Panc1 (cell line): ENCODE measurements at regions not wholly inside any gene's neighbourhood (a gene's known extent, or its start where the extent isn't known, plus 50 kb on each side); places are given as distances from the start of the nearest gene placed in this dataset.

ENCODE experiments used
- ATAC-seq: fragments of 200-7000 bp; cut with Tn5 transposase; 2 replicates; pipeline ENCODE4 v1.9.1; 2020; ENCODE audit warnings: mild to moderate bottlenecking, moderate library complexity
- BruUV-seq: library from RNA; stranded (reverse); fragments of 400-500 nt; replicated peaks from 2 replicates; lab custom pipeline; 2021; lab: Mats Ljungman, UMichigan
- CTCF ChIA-PET: fragments of 300-600 bp; sonication (Branson Sonifier 250); formaldehyde crosslinking; loops from one replicate; lab custom pipeline; 2022; ENCODE audit warnings: antibody characterized with exemption; lab: Charles Lee
- POLR2A ChIA-PET: fragments of 300-600 bp; sonication (Branson Sonifier 250); formaldehyde crosslinking; loops from one replicate; lab custom pipeline; 2022; ENCODE audit warnings: antibody characterized with exemption; lab: Charles Lee
- DNase-seq: peaks from one replicate; pipeline ENCODE4 v3.0.0-alpha.2; 2010; ENCODE audit warnings: low read depth, low spot score
- H3K27ac ChIP-seq: 2 replicates; pipeline ENCODE4 v1.5.1; 2011; ENCODE audit warnings: mild to moderate bottlenecking, low read length, inconsistent platforms
- H3K27me3 ChIP-seq: fragments of 200-500 bp; sonication (Bioruptor generic); 2 replicates; pipeline ENCODE4 v1.6.0; 2014; ENCODE audit warnings: low read length, inconsistent platforms; ENCODE audit not compliant: control insufficient read depth, insufficient read depth
- H3K36me3 ChIP-seq: fragments of 200-500 bp; sonication (Bioruptor generic); 2 replicates; pipeline ENCODE4 v1.5.1; 2014; ENCODE audit warnings: inconsistent platforms, mild to moderate bottlenecking, low read length, moderate library complexity; ENCODE audit not compliant: control insufficient read depth, insufficient read depth
- H3K4me1 ChIP-seq: 2 replicates; pipeline ENCODE4 v1.5.1; 2011; ENCODE audit warnings: inconsistent platforms, mild to moderate bottlenecking, low read length, moderate library complexity; ENCODE audit not compliant: control insufficient read depth, insufficient read depth
- H3K4me3 ChIP-seq, 2 experiments: 2 replicates each; pipeline ENCODE4 v1.5.1; 2011 to 2012; ENCODE audit warnings: low read depth in 2 of 2, low read length in 2 of 2, mild to moderate bottlenecking in 2 of 2, inconsistent platforms in 1 of 2, moderate library complexity in 1 of 2
- H3K9me3 ChIP-seq: fragments of 200-500 bp; sonication (Bioruptor generic); 2 replicates; pipeline ENCODE4 v1.5.1; 2014; ENCODE audit warnings: low read depth, mild to moderate bottlenecking, inconsistent platforms, low read length, moderate library complexity; ENCODE audit not compliant: control insufficient read depth, insufficient read depth
- CTCF ChIP-seq: fragments of 450-650 bp; IDR thresholded peaks from 2 replicates; pipeline ENCODE4 v1.5.1; 2017; ENCODE audit warnings: mild to moderate bottlenecking
- POLR2AphosphoS5 ChIP-seq: IDR thresholded peaks from 2 replicates; pipeline ENCODE4 v1.6.1; 2012; ENCODE audit warnings: mild to moderate bottlenecking, low read depth, low read length, moderate library complexity
- REST ChIP-seq, 2 experiments: IDR thresholded peaks; 2 replicates each; pipeline ENCODE4 v1.6.1; 2011 to 2012; ENCODE audit warnings: low read depth in 2 of 2, control low read depth in 1 of 2, low read length in 1 of 2, mild to moderate bottlenecking in 1 of 2, moderate library complexity in 1 of 2; ENCODE audit not compliant: insufficient read depth in 1 of 2
- SIN3A ChIP-seq: IDR thresholded peaks from 2 replicates; pipeline ENCODE4 v1.6.1; 2012; ENCODE audit warnings: low read depth, mild to moderate bottlenecking, low read length, moderate library complexity, borderline replicate concordance; ENCODE audit not compliant: insufficient read depth
- TCF7L2 ChIP-seq: IDR thresholded peaks from 2 replicates; pipeline ENCODE4 v1.6.1; 2011; ENCODE audit warnings: mild to moderate bottlenecking, low read depth, low read length, inconsistent platforms
- in situ Hi-C: cut with HindIII; loops from 2 replicates; pipeline ENCODE4 v1.10.0; 2016; ENCODE audit warnings: low sequenced_read_pairs, low pct_unique_long_range_greater_than_20kb
- intact Hi-C: fragments of 100-400 bp; cut with micrococcal nuclease; formaldehyde crosslinking; loops from one replicate; pipeline ENCODE4 v1.10.0; 2022; ENCODE audit not compliant: unreplicated experiment

- Histone ChIP-seq H3K9me3 (no peaks in the 10 kb centered on the region), H3K36me3 (no peaks in the 10 kb centered on the region), H3K27ac (no peak overlapping the region), H3K4me1 (no peaks in the 10 kb centered on the region), H3K4me3 (no peak overlapping the region), H3K27me3 (no peaks in the 10 kb centered on the region)
- no peak for ATAC-seq
- BruUV-seq = no TSS peak
- CTCF ChIA-PET = no interaction called here
- no peak for TF ChIP-seq REST (IDR thresholded peaks at IDR 0.05; ENCODE audit: insufficient read depth in 1 of 2, low read depth in 2 of 2, low read length in 1 of 2)
- no peak for TF ChIP-seq SIN3A
- no peak for TF ChIP-seq CTCF
- no peak for TF ChIP-seq POLR2AphosphoS5
- TF ChIP-seq TCF7L2 = no peak
- intact Hi-C loops (no loop called here), in situ Hi-C loops (no loop called here)
- no peak for DNase-seq
- POLR2A ChIA-PET = no interaction called here
Observed at GRCh38 chr1:56301791-56302190, 277.6 kb downstream of the PLPP3 start.

GRCh38 chr1:56300836-56301235, 278.5 kb downstream of the PLPP3 start:
- no peak for ATAC-seq
- H3K36me3 ChIP-seq = no peaks in the 10 kb centered on the region
- ChIA-PET CTCF (no interaction called here), POLR2A (interaction anchor here (0.6 kb wide), 1 partner anchor 24 kb away, joined by 4 read pairs; no protein-coding TSS in a partner anchor)
- no peak overlapping the region for H3K27ac ChIP-seq
- no peaks in the 10 kb centered on the region for H3K9me3 ChIP-seq
- in situ Hi-C loops = no loop called here
- H3K4me3 ChIP-seq = no peak overlapping the region
- H3K27me3 ChIP-seq = no peaks in the 10 kb centered on the region
- DNase-seq = no peak
- BruUV-seq = no TSS peak
- intact Hi-C loops = no loop called here
- H3K4me1 ChIP-seq = no peaks in the 10 kb centered on the region
- TF ChIP-seq REST (IDR thresholded peaks at IDR 0.05; ENCODE audit: insufficient read depth in 1 of 2, low read depth in 2 of 2, low read length in 1 of 2) (no peak), SIN3A (no peak), POLR2AphosphoS5 (no peak), TCF7L2 (no peak), CTCF (no peak)
